ENCODE measurements at regions not wholly inside any gene's neighbourhood (a gene's known extent, or its start where the extent isn't known, plus 50 kb on each side); places are given as distances from the start of the nearest gene placed in this dataset.

GRCh38 chr5:174167080-174167910, 121.8 kb downstream of the NSG2 start:
- no peak for TF ChIP-seq CTCF (conservative IDR thresholded peaks at IDR 0.05; ENCODE audit: low read length)
- no peak for TF ChIP-seq EZH2phosphoT487 (IDR thresholded peaks at IDR 0.05; ENCODE audit: borderline replicate concordance, low read depth, low read length)

Measured in OCI-LY7 (cell line).